IPS DF 6.9 (cell line): ENCODE measurements at regions not wholly inside any gene's neighbourhood (a gene's known extent, or its start where the extent isn't known, plus 50 kb on each side); places are given as distances from the start of the nearest gene placed in this dataset.
"Not testable (repeated sequence)": the region's sequence is repeated elsewhere in the genome, so short reads cannot be mapped to it uniquely, and the experiment has no call there.

Source experiments
- DNase-seq: peaks from one replicate; pipeline ENCODE4 v3.0.0-alpha.2; 2013; ENCODE audit warnings: low read depth, low spot score
- H3K27ac ChIP-seq: one replicate; pipeline ENCODE4 v1.5.1; 2013; ENCODE audit warnings: low read length, control low read depth
- H3K27me3 ChIP-seq: 2 replicates; pipeline ENCODE4 v1.6.1; 2013; ENCODE audit warnings: mild to moderate bottlenecking, low read length; ENCODE audit not compliant: control insufficient read depth, insufficient read depth
- H3K36me3 ChIP-seq: 2 replicates; pipeline ENCODE4 v1.6.1; 2013; ENCODE audit warnings: low read length; ENCODE audit not compliant: control insufficient read depth, insufficient read depth
- H3K4me1 ChIP-seq: 2 replicates; pipeline ENCODE4 v1.6.1; 2013; ENCODE audit warnings: low read length; ENCODE audit not compliant: control insufficient read depth, insufficient read depth
- H3K4me3 ChIP-seq: 2 replicates; pipeline ENCODE4 v1.5.1; 2013; ENCODE audit warnings: mild to moderate bottlenecking, low read length
- H3K9me3 ChIP-seq: 2 replicates; pipeline ENCODE4 v1.6.1; 2013; ENCODE audit warnings: low read length, inconsistent platforms; ENCODE audit not compliant: control insufficient read depth, insufficient read depth
- whole genome bisulfite sequencing: extraction: QIAGEN DNeasy Blood & Tissue Kit; methylation state at CpG from one replicate; pipeline ENCODE4 v1.1.7; 2013; ENCODE audit warnings: mixed read lengths, missing lambda C conversion rate; ENCODE audit not compliant: insufficient read length, insufficient coverage; 5-methylcytosine and 5-hydroxymethylcytosine counted together

DNA sequence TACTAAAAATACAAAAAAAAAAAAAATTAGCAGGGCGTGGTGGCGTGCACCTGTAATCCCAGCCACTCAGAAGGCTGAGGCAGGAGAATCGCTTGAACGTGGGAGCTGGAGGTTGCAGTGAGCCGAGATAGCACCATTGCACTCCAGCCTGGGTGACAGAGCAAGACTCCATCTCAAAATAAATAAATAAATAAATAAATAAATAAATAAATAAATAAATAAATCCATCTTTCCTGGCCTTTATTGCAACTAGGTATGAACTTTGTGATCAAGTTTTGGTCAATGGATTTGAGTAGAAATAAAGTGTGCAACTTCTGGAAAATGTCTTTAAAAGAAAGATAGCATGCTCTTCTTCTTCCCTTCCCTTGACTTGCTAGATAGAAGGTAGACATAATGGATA is 69.6 kb upstream of the LRFN2 start:
- H3K9me3 ChIP-seq, H3K27ac ChIP-seq, H3K36me3 ChIP-seq, H3K4me3 ChIP-seq, H3K27me3 ChIP-seq, DNase-seq, H3K4me1 ChIP-seq: not testable (repeated sequence)
- WGBS = no CpG with 5 or more reads among the region's 5 CpGs

DNA sequence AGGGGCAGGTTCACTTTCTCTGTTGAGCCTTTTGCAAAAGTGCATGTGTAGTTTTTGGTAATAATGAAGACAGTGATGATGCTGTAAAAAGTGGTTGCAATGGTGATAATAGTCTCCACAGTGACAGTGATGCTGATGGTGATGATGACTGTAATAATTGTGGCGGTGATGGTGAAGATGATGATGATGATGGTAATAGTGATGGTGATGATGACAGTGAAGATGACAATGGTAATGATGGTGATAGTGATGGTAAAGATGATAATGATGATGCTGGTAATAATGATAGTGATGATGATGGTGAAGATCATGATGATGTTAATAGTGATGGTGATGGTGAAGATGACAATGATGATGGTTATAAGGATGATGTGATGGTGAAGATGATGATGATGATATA is 67.7 kb upstream of the LRFN2 start:
- H3K9me3 ChIP-seq = no peaks in the 10 kb centered on the region

DNA sequence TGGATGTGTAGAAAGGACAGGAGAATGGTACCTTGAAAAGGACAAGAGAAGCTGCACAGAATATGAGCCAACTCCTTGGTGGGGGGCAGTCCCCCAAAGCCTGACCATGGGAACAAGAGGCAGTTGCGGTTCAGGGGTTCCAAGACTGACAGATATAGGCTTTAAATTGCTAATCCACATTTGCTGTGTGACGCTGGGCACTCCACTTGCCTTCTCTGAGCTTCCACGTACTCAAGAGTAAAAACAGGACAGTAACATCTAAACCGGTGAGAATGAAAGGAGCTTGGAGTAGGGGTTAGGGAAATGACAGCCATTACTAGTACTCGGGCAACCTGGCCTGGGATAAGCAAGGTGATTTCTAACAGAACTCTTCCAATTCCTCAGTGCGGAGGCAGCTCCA is 57.9 kb upstream of the LRFN2 start:
- Histone ChIP-seq H3K9me3 (no peaks in the 10 kb centered on the region), H3K4me3 (no peak overlapping the region), H3K27ac (no peak overlapping the region), H3K4me1 (peaks cover 3% of the 10 kb centered on the region; the same call in 1 of the 2 replicates), H3K36me3 (no peaks in the 10 kb centered on the region), H3K27me3 (no peaks in the 10 kb centered on the region)
- DNase-seq = no peak
- no CpG with 5 or more reads among the region's 6 CpGs for WGBS

More for the DNA sequence above, 67.7 kb upstream of the LRFN2 start:
- no peaks in the 10 kb centered on the region for H3K4me1 ChIP-seq
- H3K4me3 ChIP-seq = no peak overlapping the region
- H3K36me3 ChIP-seq = no peaks in the 10 kb centered on the region
- no peaks in the 10 kb centered on the region for H3K27me3 ChIP-seq
- H3K27ac ChIP-seq = no peak overlapping the region
- WGBS = no CpG with 5 or more reads among the region's 1 CpG
- no peak for DNase-seq

DNA sequence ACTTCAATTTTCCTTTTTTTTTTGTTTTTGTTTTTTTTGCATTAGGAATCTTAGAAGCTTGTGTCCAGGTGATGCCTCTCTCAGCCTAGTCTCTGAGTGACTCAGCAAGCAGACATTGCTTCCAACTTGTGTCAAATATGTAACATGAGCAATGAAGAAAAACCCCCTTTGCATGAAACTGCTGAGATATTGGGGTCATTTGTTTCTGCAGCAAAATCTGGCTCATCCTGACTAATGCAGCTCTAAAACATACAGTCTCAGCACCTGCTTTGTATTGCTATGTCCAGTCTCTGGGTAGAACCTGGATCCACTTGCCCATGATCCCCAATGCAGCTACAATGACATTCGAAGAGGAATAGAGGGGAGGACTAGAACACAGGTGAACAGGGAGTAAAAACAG is 55.7 kb upstream of the LRFN2 start:
- no peaks in the 10 kb centered on the region; the same call in 1 of the 2 replicates for H3K4me1 ChIP-seq
- H3K27ac ChIP-seq = no peak overlapping the region
- no peaks in the 10 kb centered on the region for H3K27me3 ChIP-seq
- DNase-seq = no peak
- H3K9me3 ChIP-seq = no peaks in the 10 kb centered on the region
- no peak overlapping the region for H3K4me3 ChIP-seq
- WGBS = no CpG with 5 or more reads among the region's 1 CpG
- H3K36me3 ChIP-seq = no peaks in the 10 kb centered on the region

DNA sequence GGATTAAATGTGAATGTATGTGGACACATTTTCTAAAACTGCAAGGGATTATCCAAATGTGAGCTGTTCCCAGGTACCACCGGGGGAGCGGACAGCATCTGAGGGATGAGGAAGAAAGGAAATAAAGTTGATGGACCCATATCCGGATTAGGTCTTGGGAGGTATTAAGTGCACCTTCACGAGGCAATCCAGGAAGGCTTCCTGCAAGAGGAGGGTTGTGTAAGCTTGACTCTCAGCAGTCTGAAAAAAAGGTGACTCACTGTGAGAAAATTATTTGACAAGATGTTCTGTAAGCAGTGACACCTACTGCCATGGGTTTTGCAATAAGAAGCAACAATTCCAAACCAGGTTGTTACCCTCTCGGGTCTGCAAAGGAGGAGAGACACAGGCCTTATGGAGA is 55.0 kb upstream of the LRFN2 start:
- Histone ChIP-seq H3K4me1 (no peaks in the 10 kb centered on the region), H3K36me3 (no peaks in the 10 kb centered on the region), H3K27ac (no peak overlapping the region), H3K4me3 (no peak overlapping the region), H3K9me3 (no peaks in the 10 kb centered on the region), H3K27me3 (no peaks in the 10 kb centered on the region)
- no peak for DNase-seq
- WGBS = no CpG with 5 or more reads among the region's 5 CpGs

DNA sequence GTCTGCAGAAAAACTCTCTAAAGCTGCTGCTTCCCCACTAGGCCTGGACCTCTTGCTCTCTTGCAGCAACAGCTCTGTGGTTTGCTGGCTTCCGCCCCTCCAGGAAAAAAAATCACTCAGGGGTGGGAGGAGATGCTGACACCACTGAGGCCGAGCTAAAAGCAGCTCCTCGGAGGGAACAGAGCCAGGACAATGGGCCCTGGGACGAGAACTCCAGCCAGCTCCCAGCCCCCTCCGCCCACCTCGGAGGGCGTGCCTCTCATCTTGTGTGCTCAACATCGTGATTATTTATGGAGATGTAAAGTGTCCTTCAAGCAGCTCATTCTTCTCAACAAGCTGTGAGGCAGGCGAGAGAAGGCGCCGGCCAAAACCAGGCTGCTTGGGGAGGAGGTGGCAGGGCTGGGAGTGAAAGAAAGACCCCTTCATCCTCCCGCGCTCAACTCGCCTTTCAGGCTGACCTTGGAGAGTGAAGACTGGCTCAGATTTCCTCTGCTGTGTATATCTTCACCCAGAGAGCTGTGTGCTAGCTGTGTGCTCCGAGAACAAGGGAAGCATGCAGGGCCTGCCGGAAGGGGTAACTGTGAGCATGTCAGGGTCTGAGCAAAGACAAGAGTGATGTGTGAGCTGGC is 53.5 kb upstream of the LRFN2 start:
- Histone ChIP-seq H3K27ac (no peak overlapping the region), H3K4me1 (no peaks in the 10 kb centered on the region), H3K27me3 (no peaks in the 10 kb centered on the region), H3K4me3 (no peak overlapping the region), H3K9me3 (no peaks in the 10 kb centered on the region), H3K36me3 (no peaks in the 10 kb centered on the region)
- no peak for DNase-seq
- no CpG with 5 or more reads among the region's 16 CpGs for WGBS
